ENCODE measurements at regions not wholly inside any gene's neighbourhood (a gene's known extent, or its start where the extent isn't known, plus 50 kb on each side); places are given as distances from the start of the nearest gene placed in this dataset.

DNA sequence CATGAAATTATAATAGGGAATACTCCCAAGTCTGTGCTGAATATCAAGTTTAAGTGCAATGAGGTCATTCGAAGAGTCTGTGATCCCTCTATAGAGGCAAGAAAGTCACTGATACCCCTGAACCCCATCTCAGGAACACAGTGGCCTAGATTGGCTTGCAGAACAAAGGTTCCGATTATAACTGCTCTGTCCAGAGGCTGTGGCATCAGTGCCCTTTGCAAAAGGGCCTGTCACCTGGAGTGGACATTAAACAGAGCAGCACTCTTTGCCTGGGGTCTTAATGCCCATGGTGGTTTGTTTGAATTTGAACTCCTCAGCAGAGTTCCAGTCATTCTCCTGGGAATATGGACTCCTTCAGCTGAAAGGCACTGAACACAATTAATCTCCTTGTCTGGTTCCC, 93.9 kb upstream of the SLCO3A1 start:
- H3K27me3 ChIP-seq (ENCODE audit: control insufficient read depth in 3 of 3, insufficient read depth in 3 of 3, low read length in 3 of 3), result peaks cover 0 to 9% (median 3%) of the 10 kb centered on the region in 3 donors
- H3K4me3 ChIP-seq (ENCODE audit: low read length in 3 of 3), result no peak overlapping the region
- no peak overlapping the region for H3K27ac ChIP-seq (ENCODE audit: low read depth, low read length)
- no peaks in the 10 kb centered on the region for H3K4me1 ChIP-seq (ENCODE audit: control insufficient read depth in 3 of 3, insufficient read depth in 3 of 3, low read length in 3 of 3)
- no peaks in the 10 kb centered on the region for H3K36me3 ChIP-seq (ENCODE audit: control insufficient read depth in 3 of 3, insufficient read depth in 3 of 3, low read length in 3 of 3)
- no peak overlapping the region for H3K9ac ChIP-seq (ENCODE audit: low read depth in 1 of 3, low read length in 3 of 3)
- H3K9me3 ChIP-seq (ENCODE audit: control insufficient read depth in 3 of 3, low read length in 3 of 3), result no peaks in the 10 kb centered on the region

DNA sequence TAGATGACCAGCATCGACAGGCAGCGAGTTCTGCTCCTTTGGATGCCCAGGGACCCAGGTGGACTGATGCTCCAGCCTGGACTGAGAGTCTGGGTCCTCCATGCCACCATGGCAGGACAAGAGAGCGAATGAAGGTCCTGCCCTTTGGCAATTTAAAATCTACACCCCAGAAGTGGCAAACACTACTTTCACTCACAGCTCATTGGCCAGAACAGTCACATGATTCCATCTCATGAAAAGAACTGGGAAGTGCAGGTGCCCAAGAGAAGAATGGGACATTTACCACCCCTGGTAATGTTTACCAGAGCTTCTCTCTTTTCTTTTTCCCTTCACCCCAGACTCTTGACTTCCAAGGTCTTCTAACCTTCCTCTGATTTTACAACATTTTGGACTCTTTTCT, 87.8 kb upstream of the SLCO3A1 start:
- Histone ChIP-seq H3K9me3 (ENCODE audit: control insufficient read depth in 3 of 3, low read length in 3 of 3) (no peaks in the 10 kb centered on the region), H3K27ac (ENCODE audit: low read depth, low read length) (no peak overlapping the region), H3K36me3 (ENCODE audit: control insufficient read depth in 3 of 3, insufficient read depth in 3 of 3, low read length in 3 of 3) (no peaks in the 10 kb centered on the region), H3K4me1 (ENCODE audit: control insufficient read depth in 3 of 3, insufficient read depth in 3 of 3, low read length in 3 of 3) (no peaks in the 10 kb centered on the region), H3K4me3 (ENCODE audit: low read length in 3 of 3) (no peak overlapping the region), H3K27me3 (ENCODE audit: control insufficient read depth in 3 of 3, insufficient read depth in 3 of 3, low read length in 3 of 3) (no peaks in the 10 kb centered on the region), H3K9ac (ENCODE audit: low read depth in 1 of 3, low read length in 3 of 3) (no peak overlapping the region)

DNA sequence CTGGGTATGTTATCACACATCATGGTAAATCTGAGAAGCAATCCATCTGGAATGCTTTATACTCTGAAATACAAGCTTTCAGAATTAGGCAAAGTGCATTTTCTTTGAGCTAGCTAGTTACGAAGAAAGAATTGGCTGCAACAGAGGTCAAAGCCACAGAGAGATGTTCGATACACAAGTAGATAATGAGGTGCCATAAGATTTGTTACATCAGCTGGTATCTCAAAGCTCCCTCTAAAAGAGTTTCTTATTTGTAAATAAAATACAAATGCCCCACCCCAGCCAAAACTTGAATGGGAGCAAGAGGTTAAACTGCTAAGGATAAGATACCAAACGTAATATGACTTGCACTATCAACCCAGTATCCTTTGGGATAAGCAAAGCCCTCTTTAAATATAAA, 84.0 kb upstream of the SLCO3A1 start:
- H3K9me3 ChIP-seq (ENCODE audit: control insufficient read depth in 3 of 3, low read length in 3 of 3), result no peaks in the 10 kb centered on the region
- no peak overlapping the region for H3K27ac ChIP-seq (ENCODE audit: low read depth, low read length)
- peaks cover 2 to 5% (median 4%) of the 10 kb centered on the region in 3 donors for H3K27me3 ChIP-seq (ENCODE audit: control insufficient read depth in 3 of 3, insufficient read depth in 3 of 3, low read length in 3 of 3)
- no peak overlapping the region for H3K9ac ChIP-seq (ENCODE audit: low read depth in 1 of 3, low read length in 3 of 3)
- H3K36me3 ChIP-seq (ENCODE audit: control insufficient read depth in 3 of 3, insufficient read depth in 3 of 3, low read length in 3 of 3), result no peaks in the 10 kb centered on the region
- H3K4me1 ChIP-seq (ENCODE audit: control insufficient read depth in 3 of 3, insufficient read depth in 3 of 3, low read length in 3 of 3), result no peaks in the 10 kb centered on the region
- H3K4me3 ChIP-seq (ENCODE audit: low read length in 3 of 3), result no peak overlapping the region

DNA sequence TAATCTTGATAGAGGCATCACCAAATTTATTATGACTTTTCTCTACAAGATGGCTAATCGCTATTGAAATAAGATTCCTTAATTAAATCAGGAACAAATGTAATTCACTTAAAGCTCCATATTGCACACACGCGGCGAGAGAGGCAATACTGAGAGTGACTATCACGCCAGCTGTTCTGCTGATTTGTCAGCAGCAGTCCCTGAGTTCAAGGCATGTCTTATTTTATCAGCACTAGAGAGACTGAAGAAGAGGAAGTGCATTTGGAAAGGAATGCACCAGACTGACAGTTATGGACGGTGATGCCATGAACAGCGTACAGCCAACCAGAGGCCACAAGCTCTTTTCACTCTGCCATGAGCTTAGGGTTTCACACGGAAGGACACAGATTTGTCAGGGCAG, 83.6 kb upstream of the SLCO3A1 start:
- H3K9ac ChIP-seq (ENCODE audit: low read depth in 1 of 3, low read length in 3 of 3), result no peak overlapping the region
- H3K4me1 ChIP-seq (ENCODE audit: control insufficient read depth in 3 of 3, insufficient read depth in 3 of 3, low read length in 3 of 3), result no peaks in the 10 kb centered on the region
- no peaks in the 10 kb centered on the region for H3K9me3 ChIP-seq (ENCODE audit: control insufficient read depth in 3 of 3, low read length in 3 of 3)
- no peak overlapping the region for H3K27ac ChIP-seq (ENCODE audit: low read depth, low read length)
- H3K27me3 ChIP-seq (ENCODE audit: control insufficient read depth in 3 of 3, insufficient read depth in 3 of 3, low read length in 3 of 3), result peaks cover 3 to 7% (median 4%) of the 10 kb centered on the region in 3 donors
- H3K4me3 ChIP-seq (ENCODE audit: low read length in 3 of 3), result no peak overlapping the region
- H3K36me3 ChIP-seq (ENCODE audit: control insufficient read depth in 3 of 3, insufficient read depth in 3 of 3, low read length in 3 of 3), result no peaks in the 10 kb centered on the region

DNA sequence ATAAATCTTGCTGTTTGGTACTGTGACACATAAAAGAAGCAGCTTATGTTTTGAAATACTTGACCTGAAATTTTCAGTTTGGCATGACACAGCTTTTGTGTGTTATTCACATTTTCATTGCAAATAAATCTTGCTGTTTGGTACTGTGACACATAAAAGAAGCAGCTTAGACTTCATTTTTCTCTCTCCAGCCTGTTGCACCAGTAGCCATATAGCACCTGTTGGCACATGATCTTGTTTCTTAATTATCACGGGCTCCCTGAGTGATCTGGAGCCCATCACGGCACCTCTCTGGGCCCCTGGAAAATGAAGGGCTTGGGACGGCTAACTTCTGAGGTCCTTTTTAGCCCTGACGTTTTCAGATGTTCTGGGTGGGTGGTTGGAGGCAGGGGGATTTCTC, 77.4 kb upstream of the SLCO3A1 start:
- Histone ChIP-seq H3K27me3 (ENCODE audit: control insufficient read depth in 3 of 3, insufficient read depth in 3 of 3, low read length in 3 of 3) (peaks cover 7 to 10% (median 7%) of the 10 kb centered on the region in 3 donors), H3K9me3 (ENCODE audit: control insufficient read depth in 3 of 3, low read length in 3 of 3) (no peaks in the 10 kb centered on the region), H3K4me1 (ENCODE audit: control insufficient read depth in 3 of 3, insufficient read depth in 3 of 3, low read length in 3 of 3) (no peaks in the 10 kb centered on the region), H3K27ac (ENCODE audit: low read depth, low read length) (no peak overlapping the region), H3K9ac (ENCODE audit: low read depth in 1 of 3, low read length in 3 of 3) (no peak overlapping the region), H3K36me3 (ENCODE audit: control insufficient read depth in 3 of 3, insufficient read depth in 3 of 3, low read length in 3 of 3) (no peaks in the 10 kb centered on the region), H3K4me3 (ENCODE audit: low read length in 3 of 3) (no peak overlapping the region)

DNA sequence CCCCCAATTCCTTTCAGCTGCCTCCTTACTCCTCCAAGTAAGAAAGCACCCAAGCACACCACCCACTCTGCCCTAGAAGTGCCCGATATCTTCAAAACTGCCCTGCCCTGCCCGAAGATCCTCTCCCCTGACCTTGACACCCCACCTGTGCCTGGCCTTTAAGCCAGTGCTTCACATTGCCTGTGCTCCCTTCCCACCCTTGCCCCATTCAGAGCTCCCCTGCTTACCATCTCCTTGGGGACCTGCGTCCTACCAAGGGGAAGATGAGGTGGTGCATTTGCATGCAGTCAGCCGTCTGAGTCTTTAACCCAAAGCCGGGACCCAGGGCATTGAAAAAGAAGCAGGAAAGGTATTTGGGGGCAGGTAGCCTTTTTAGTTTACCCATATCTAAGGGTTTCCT, 73.5 kb upstream of the SLCO3A1 start:
- no peak overlapping the region for H3K27ac ChIP-seq (ENCODE audit: low read depth, low read length)
- peaks cover 5 to 9% (median 6%) of the 10 kb centered on the region in 3 donors for H3K4me1 ChIP-seq (ENCODE audit: control insufficient read depth in 3 of 3, insufficient read depth in 3 of 3, low read length in 3 of 3)
- no peak overlapping the region for H3K4me3 ChIP-seq (ENCODE audit: low read length in 3 of 3)
- peaks cover 0 to 7% (median 3%) of the 10 kb centered on the region in 3 donors for H3K27me3 ChIP-seq (ENCODE audit: control insufficient read depth in 3 of 3, insufficient read depth in 3 of 3, low read length in 3 of 3)
- H3K9ac ChIP-seq (ENCODE audit: low read depth in 1 of 3, low read length in 3 of 3), result no peak overlapping the region
- no peaks in the 10 kb centered on the region for H3K9me3 ChIP-seq (ENCODE audit: control insufficient read depth in 3 of 3, low read length in 3 of 3)
- H3K36me3 ChIP-seq (ENCODE audit: control insufficient read depth in 3 of 3, insufficient read depth in 3 of 3, low read length in 3 of 3), result no peaks in the 10 kb centered on the region

DNA sequence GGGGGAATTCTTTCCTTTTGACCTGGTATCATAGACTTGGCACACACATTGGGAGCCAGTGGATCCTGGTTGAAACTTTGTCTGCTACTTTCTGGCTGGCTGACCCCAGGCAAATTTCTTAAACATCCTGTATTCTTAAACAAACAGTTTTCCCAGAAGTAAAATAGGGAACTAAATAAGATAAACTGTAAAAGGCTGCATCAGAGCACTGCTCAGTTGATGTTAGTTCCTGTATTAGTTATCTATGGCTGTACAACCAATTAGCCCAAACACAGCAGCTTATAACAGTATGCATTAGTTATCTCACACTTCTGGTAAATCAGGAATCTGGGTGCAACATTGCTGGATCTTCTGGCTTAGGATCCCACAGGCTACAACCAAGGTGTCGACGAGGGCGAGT, 73.1 kb upstream of the SLCO3A1 start:
- H3K36me3 ChIP-seq (ENCODE audit: control insufficient read depth in 3 of 3, insufficient read depth in 3 of 3, low read length in 3 of 3), result no peaks in the 10 kb centered on the region
- no peak overlapping the region for H3K9ac ChIP-seq (ENCODE audit: low read depth in 1 of 3, low read length in 3 of 3)
- H3K27me3 ChIP-seq (ENCODE audit: control insufficient read depth in 3 of 3, insufficient read depth in 3 of 3, low read length in 3 of 3), result peaks cover 0 to 7% (median 3%) of the 10 kb centered on the region in 3 donors
- no peaks in the 10 kb centered on the region for H3K9me3 ChIP-seq (ENCODE audit: control insufficient read depth in 3 of 3, low read length in 3 of 3)
- no peak overlapping the region for H3K27ac ChIP-seq (ENCODE audit: low read depth, low read length)
- H3K4me3 ChIP-seq (ENCODE audit: low read length in 3 of 3), result no peak overlapping the region
- peaks cover 5 to 9% (median 6%) of the 10 kb centered on the region in 3 donors for H3K4me1 ChIP-seq (ENCODE audit: control insufficient read depth in 3 of 3, insufficient read depth in 3 of 3, low read length in 3 of 3)

DNA sequence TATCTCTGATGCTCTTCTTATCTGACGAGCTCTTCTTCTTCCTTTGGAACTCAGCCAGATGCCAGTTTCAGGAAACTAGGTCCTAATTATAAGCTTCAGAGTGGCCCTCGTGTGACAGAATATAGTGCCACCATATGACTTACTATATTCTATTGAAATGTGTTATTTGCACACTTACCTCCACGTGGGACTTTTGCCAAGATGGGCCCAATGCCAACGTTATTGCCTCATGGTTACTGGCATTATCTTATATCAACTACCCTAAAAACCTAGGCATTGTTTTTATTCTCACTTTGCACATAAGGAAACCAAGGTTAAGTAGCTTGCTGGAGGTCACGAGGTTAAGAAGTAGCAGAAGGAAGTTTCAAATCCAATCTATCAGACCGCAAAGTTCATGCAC, 71.3 kb upstream of the SLCO3A1 start:
- Histone ChIP-seq H3K27me3 (ENCODE audit: control insufficient read depth in 3 of 3, insufficient read depth in 3 of 3, low read length in 3 of 3) (peaks cover 0 to 4% (median 3%) of the 10 kb centered on the region in 3 donors), H3K27ac (ENCODE audit: low read depth, low read length) (no peak overlapping the region), H3K4me3 (ENCODE audit: low read length in 3 of 3) (no peak overlapping the region), H3K4me1 (ENCODE audit: control insufficient read depth in 3 of 3, insufficient read depth in 3 of 3, low read length in 3 of 3) (peaks cover 5 to 9% (median 6%) of the 10 kb centered on the region in 3 donors), H3K9me3 (ENCODE audit: control insufficient read depth in 3 of 3, low read length in 3 of 3) (no peaks in the 10 kb centered on the region), H3K9ac (ENCODE audit: low read depth in 1 of 3, low read length in 3 of 3) (no peak overlapping the region), H3K36me3 (ENCODE audit: control insufficient read depth in 3 of 3, insufficient read depth in 3 of 3, low read length in 3 of 3) (no peaks in the 10 kb centered on the region)

DNA sequence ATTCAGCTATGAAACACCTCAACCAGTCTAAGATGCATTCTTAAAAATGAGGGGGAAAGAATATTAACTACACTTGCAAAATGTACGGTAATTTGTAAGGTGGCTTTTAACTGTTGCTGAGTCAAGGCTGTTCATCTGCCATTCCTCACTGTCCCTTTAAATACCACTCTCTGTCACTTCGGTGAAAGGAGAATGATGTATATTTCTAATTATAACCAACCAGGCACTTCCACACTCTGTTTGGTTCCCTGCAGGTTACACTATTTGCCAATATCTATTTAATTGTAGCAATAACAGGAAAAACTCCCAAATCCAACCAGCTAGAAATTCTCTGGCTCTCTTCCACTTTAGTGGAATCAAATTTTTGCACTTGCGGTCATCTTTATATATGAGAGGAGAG, 70.5 kb upstream of the SLCO3A1 start:
- Histone ChIP-seq H3K4me1 (ENCODE audit: control insufficient read depth in 3 of 3, insufficient read depth in 3 of 3, low read length in 3 of 3) (peaks cover 5 to 9% (median 6%) of the 10 kb centered on the region in 3 donors), H3K36me3 (ENCODE audit: control insufficient read depth in 3 of 3, insufficient read depth in 3 of 3, low read length in 3 of 3) (no peaks in the 10 kb centered on the region), H3K27ac (ENCODE audit: low read depth, low read length) (no peak overlapping the region), H3K9me3 (ENCODE audit: control insufficient read depth in 3 of 3, low read length in 3 of 3) (no peaks in the 10 kb centered on the region), H3K27me3 (ENCODE audit: control insufficient read depth in 3 of 3, insufficient read depth in 3 of 3, low read length in 3 of 3) (peaks cover 0 to 4% (median 0%) of the 10 kb centered on the region in 3 donors), H3K9ac (ENCODE audit: low read depth in 1 of 3, low read length in 3 of 3) (no peak overlapping the region), H3K4me3 (ENCODE audit: low read length in 3 of 3) (peak overlapping the region; percentile 1 to 33 (median 10))

DNA sequence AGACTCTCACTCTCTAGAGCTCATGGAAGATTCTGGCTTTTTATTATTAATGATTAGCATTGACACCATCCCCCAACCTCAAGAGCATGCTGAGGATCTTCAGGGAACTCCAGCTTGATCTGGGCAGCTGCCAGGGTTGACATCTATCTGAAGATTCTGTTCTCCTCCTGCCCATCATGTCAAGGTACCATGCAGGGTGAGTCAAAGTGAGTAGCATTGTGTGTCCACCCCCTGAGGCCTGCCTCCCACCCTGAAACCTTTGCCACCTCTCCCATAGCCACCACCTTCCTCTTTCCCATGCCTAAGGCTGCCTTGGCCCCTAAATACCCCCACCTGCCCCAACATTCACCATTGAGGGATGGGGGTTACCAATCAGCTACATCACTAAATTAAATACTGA, 70.1 kb upstream of the SLCO3A1 start:
- Histone ChIP-seq H3K9ac (ENCODE audit: low read depth in 1 of 3, low read length in 3 of 3) (no peak overlapping the region), H3K4me3 (ENCODE audit: low read length in 3 of 3) (peak overlapping the region in 2 of 3 donors; percentile 1 to 33), H3K9me3 (ENCODE audit: control insufficient read depth in 3 of 3, low read length in 3 of 3) (no peaks in the 10 kb centered on the region), H3K36me3 (ENCODE audit: control insufficient read depth in 3 of 3, insufficient read depth in 3 of 3, low read length in 3 of 3) (no peaks in the 10 kb centered on the region), H3K27ac (ENCODE audit: low read depth, low read length) (no peak overlapping the region), H3K27me3 (ENCODE audit: control insufficient read depth in 3 of 3, insufficient read depth in 3 of 3, low read length in 3 of 3) (peaks cover 0 to 4% (median 0%) of the 10 kb centered on the region in 3 donors), H3K4me1 (ENCODE audit: control insufficient read depth in 3 of 3, insufficient read depth in 3 of 3, low read length in 3 of 3) (peaks cover 5 to 9% (median 6%) of the 10 kb centered on the region in 3 donors)

Data from skeletal muscle tissue (tissue), 3 donors.